ENCODE measurements at regions not wholly inside any gene's neighbourhood (a gene's known extent, or its start where the extent isn't known, plus 50 kb on each side); places are given as distances from the start of the nearest gene placed in this dataset.

DNA sequence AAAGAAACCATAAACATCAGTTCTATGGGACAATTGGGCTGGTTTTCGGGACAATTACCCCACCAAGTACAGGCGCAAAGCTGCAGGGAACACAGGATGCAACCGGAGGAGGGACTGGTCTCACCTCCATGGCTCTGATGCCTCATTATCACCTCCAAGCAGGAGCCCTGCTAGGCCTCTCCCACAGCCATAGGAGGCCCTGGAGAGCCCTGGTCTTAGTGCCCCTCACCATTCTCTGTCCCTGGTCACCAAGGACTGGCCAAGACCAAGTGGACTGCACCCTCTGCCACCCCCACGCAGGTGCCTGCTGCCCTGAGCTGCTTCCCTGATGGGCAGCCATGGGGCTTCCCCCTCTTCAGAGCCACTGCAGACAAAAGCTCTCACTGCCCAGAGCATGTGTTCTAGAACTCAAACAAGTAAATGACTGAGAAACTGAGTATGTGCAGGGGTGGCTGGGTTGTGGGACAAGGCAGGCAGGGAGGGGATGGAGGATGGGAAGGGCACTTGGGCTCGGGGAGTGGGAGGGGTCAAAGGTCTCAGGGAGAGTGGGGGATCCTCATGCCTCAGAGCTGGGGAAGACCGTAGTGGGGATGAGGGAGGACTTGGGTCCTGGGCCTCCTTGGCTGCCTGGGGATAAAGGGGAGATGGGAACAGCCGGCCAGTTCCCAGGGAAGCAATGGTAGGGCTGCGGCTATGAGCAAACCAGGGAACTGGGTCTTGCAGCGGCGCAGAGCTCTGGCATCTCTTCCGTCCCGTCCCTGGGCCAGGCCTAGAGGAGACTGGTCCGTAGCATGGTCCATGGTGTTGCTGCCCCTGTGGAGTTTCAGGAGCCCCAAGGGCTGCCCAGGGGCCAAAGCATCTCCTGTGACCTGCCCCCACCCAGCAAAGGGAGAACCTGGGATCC lies 435.1 kb downstream of the PREX1 start:
- TF ChIP-seq, protein P1, sequence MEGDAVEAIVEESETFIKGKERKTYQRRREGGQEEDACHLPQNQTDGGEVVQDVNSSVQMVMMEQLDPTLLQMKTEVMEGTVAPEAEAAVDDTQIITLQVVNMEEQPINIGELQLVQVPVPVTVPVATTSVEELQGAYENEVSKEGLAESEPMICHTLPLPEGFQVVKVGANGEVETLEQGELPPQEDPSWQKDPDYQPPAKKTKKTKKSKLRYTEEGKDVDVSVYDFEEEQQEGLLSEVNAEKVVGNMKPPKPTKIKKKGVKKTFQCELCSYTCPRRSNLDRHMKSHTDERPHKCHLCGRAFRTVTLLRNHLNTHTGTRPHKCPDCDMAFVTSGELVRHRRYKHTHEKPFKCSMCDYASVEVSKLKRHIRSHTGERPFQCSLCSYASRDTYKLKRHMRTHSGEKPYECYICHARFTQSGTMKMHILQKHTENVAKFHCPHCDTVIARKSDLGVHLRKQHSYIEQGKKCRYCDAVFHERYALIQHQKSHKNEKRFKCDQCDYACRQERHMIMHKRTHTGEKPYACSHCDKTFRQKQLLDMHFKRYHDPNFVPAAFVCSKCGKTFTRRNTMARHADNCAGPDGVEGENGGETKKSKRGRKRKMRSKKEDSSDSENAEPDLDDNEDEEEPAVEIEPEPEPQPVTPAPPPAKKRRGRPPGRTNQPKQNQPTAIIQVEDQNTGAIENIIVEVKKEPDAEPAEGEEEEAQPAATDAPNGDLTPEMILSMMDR (IDR thresholded peaks at IDR 0.05), result no peak
- TF ChIP-seq POLR2AphosphoS5 (IDR thresholded peaks at IDR 0.05), result no peak
